GM12875 (cell line): ENCODE measurements at regions not wholly inside any gene's neighbourhood (a gene's known extent, or its start where the extent isn't known, plus 50 kb on each side); places are given as distances from the start of the nearest gene placed in this dataset.
A peak's percentile ranks its signal among the peaks of the same experiment; 100 is the strongest.

Experiments
- H3K4me3 ChIP-seq: one replicate; pipeline ENCODE4 v1.5.1; 2011; ENCODE audit warnings: low read depth, low read length, control low read depth
- TF ChIP-seq, protein P1 (sequence below): IDR thresholded peaks from 2 replicates; pipeline ENCODE4 v1.5.1; 2011; ENCODE audit warnings: low read depth, mild to moderate bottlenecking, control low read depth, inconsistent platforms, low read length, moderate library complexity, borderline replicate concordance; ENCODE audit not compliant: insufficient read depth

DNA sequence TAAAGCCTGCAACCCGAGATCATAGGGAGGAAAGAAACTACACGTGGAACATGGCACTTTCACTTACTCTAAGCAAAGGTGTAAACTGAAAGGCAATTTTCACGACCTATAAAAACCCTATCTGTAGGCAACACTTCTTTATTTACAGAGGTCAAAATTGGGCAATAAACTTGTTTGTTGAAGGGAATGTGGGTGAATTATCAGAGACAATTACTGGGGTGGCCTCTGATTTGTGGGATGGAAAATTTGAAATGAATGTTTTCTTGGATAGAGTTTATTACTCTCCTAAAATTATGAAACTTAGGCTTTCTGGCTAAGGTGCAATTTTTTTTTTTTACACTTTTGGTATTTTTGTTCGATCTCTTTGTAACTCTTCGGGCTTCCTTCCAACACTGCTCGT lies 734.1 kb upstream of the TENM3 start:
- TF ChIP-seq, protein P1, sequence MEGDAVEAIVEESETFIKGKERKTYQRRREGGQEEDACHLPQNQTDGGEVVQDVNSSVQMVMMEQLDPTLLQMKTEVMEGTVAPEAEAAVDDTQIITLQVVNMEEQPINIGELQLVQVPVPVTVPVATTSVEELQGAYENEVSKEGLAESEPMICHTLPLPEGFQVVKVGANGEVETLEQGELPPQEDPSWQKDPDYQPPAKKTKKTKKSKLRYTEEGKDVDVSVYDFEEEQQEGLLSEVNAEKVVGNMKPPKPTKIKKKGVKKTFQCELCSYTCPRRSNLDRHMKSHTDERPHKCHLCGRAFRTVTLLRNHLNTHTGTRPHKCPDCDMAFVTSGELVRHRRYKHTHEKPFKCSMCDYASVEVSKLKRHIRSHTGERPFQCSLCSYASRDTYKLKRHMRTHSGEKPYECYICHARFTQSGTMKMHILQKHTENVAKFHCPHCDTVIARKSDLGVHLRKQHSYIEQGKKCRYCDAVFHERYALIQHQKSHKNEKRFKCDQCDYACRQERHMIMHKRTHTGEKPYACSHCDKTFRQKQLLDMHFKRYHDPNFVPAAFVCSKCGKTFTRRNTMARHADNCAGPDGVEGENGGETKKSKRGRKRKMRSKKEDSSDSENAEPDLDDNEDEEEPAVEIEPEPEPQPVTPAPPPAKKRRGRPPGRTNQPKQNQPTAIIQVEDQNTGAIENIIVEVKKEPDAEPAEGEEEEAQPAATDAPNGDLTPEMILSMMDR, result no peak
- no peak overlapping the region for H3K4me3 ChIP-seq

DNA sequence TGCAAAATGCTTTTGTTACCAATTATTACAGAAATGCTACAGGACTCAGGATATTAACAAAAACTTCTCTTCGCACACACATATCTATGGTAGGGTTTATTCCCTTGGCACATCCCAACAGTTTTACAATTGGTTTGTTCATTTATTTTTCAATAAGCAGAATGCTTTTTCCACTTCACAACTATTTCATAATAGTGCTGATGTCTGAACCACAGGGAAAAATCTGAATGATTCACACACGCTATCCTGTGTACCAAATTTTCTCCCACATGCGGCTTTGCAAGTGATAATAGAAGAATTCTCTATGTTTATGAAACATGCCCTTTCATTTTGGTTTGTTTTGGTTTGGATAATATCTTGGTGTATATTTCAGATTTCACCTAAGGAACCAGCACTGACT lies 725.7 kb upstream of the TENM3 start:
- H3K4me3 ChIP-seq, result no peak overlapping the region
- TF ChIP-seq, protein P1, result no peak

DNA sequence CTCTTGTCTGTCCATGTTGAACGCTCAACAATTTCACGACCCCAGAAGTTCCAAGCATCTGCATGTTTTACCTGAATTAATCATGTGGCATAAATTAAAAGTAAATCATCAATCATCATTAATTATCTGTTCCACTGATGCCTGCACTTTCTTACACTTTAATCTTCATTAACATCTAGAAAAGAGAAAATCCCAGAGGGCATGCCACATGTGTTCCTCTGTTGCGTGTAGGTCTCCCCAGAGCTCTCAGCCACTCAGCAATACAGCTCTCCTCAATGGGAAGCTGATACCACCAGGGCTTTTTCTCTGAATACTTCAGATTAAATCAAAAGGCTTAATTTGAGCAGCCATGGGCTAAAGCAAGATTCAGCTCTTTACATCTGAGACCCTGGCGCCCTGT lies 722.4 kb upstream of the TENM3 start:
- H3K4me3 ChIP-seq, result no peak overlapping the region

DNA sequence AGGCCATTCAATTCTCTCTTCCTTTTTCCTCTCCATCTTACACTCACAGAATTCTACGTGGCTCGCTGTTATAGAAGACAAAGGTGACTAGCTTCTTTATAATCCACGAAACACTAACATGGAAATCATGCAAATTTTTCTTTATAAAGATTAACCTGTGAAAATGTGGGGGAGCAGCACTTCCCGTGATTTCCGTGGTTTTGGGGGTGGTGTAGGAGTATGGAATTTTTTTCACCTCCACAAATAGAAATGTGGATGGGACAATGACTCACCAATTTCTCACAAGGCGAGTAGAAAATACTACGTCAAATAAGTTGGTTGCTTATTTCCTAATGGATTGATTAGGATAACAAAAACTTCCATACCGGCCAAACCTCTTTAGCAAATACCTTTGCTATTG lies 719.2 kb upstream of the TENM3 start:
- H3K4me3 ChIP-seq, result no peak overlapping the region
- TF ChIP-seq, protein P1, result no peak

More for the DNA sequence above, 722.4 kb upstream of the TENM3 start:
- TF ChIP-seq, protein P1, result no peak

DNA sequence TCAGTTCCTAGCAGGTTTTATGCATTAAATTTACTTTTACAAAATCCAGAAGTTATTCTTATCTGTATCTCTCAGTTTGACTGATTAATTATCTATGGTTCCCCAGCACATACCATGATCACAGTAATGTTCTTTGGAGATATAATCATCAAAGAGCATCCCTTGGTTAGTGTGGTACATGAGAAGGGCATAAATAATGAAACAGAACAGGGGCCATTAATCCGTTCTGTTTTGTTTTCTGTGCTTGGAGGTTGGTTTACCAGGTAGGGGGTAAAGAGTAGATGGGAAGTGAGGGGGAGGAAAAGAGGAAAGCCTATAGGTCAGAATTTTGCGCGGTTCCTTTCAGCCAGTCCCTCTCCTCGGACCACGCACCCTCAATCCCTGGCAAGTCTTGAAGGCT lies 718.7 kb upstream of the TENM3 start:
- no peak overlapping the region for H3K4me3 ChIP-seq
- TF ChIP-seq, protein P1, result no peak

DNA sequence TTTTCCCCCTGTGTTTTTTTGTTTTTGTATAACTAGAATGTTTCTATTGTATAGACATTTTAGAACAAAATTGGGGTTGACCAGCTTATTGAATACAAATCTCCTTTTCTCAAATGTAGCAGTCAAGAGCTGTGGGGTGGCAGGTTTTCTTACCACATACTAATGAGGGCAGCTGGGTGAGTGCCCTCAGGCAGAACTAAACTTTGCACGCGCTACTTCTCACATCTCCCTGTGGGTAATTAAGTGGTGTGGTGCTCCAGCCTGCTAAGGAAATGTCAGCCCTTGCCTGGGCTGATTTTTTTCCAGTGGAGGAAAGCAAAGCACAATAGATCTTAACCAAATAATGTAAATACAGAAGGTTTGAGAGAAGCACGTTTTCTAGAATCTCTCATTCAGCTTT lies 717.6 kb upstream of the TENM3 start:
- H3K4me3 ChIP-seq, result no peak overlapping the region
- TF ChIP-seq, protein P1, result no peak

DNA sequence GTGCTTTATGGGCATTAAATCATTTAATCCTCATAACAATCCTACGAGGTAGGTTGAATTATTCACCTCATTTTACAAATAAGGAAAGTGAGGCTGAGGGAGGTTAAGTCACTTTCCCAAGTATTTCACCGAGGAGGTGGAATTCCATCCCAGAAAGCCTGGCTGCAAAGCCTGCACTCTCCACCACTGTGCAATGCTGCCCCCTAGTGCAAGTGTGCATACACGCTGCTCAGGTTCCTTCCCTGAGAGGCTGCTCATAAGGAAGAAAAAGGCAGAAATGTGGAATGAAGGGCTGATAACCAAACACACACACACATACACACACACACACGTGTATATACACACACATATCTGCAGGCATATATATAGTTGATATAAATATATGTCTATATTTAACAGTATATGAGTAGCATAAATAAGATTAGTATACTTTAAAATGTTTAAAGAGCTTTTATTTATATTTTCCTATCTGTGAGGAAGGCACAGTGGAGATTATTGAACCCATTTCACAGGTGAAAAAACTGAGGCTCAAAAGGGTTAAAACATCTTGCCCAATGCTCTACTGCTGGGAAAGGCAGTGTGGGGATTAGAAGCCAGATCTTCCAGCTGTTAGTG lies 714.5 kb upstream of the TENM3 start:
- TF ChIP-seq, protein P1, result peak; percentile 89
- no peak overlapping the region for H3K4me3 ChIP-seq
